Tibial nerve (tissue), 4 donors: ENCODE measurements at regions not wholly inside any gene's neighbourhood (a gene's known extent, or its start where the extent isn't known, plus 50 kb on each side); places are given as distances from the start of the nearest gene placed in this dataset.

Experiments
- EP300 ChIP-seq, 2 donors: sonication (generic); formaldehyde crosslinking; IDR thresholded peaks; one replicate each; pipeline ENCODE4 v1.6.1; 2017; ENCODE audit warnings: antibody characterized with exemption in 2 of 2, mild to moderate bottlenecking in 1 of 2
- POLR2A ChIP-seq, 2 donors: fragments of 450-650 bp; IDR thresholded peaks; one replicate each; pipeline ENCODE4 v1.6.1; 2017; ENCODE audit warnings: antibody characterized with exemption in 2 of 2, mild to moderate bottlenecking in 2 of 2, moderate library complexity in 2 of 2
- TF ChIP-seq, protein P1 (sequence below), 5 experiments: fragments of 200-600 bp in 3 of 5; fragments of 450-650 bp in 2 of 5; sonication (generic) in 3 of 5; IDR thresholded peaks; one replicate each; pipeline ENCODE4 v1.5.1; 2016 to 2019; ENCODE audit warnings: antibody characterized with exemption in 5 of 5, mild to moderate bottlenecking in 3 of 5, moderate library complexity in 2 of 5

- TF ChIP-seq, protein P1, sequence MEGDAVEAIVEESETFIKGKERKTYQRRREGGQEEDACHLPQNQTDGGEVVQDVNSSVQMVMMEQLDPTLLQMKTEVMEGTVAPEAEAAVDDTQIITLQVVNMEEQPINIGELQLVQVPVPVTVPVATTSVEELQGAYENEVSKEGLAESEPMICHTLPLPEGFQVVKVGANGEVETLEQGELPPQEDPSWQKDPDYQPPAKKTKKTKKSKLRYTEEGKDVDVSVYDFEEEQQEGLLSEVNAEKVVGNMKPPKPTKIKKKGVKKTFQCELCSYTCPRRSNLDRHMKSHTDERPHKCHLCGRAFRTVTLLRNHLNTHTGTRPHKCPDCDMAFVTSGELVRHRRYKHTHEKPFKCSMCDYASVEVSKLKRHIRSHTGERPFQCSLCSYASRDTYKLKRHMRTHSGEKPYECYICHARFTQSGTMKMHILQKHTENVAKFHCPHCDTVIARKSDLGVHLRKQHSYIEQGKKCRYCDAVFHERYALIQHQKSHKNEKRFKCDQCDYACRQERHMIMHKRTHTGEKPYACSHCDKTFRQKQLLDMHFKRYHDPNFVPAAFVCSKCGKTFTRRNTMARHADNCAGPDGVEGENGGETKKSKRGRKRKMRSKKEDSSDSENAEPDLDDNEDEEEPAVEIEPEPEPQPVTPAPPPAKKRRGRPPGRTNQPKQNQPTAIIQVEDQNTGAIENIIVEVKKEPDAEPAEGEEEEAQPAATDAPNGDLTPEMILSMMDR (IDR thresholded peaks at IDR 0.05) = no peak
- TF ChIP-seq POLR2A (IDR thresholded peaks at IDR 0.05) (no peak), EP300 (IDR thresholded peaks at IDR 0.05) (no peak)
These were observed 84.4 kb upstream of the NKD1 start for GRCh38 chr16:50463581-50464324.
